NT2/D1 (cell line): ENCODE measurements at regions not wholly inside any gene's neighbourhood (a gene's known extent, or its start where the extent isn't known, plus 50 kb on each side); places are given as distances from the start of the nearest gene placed in this dataset.

ENCODE experiments used
- SUZ12 ChIP-seq: IDR thresholded peaks from 2 replicates; pipeline ENCODE4 v1.6.1; 2011; ENCODE audit not compliant: insufficient read length, insufficient read depth; ENCODE audit errors: extremely low read depth
- YY1 ChIP-seq: IDR thresholded peaks from 2 replicates; pipeline ENCODE4 v1.6.1; 2011; ENCODE audit not compliant: insufficient read length, insufficient read depth

- no peak for TF ChIP-seq YY1
- no peak for TF ChIP-seq SUZ12
Observed at GRCh38 chr2:51219468-51219867, 187.5 kb upstream of the NRXN1 start.
